MCF 10A (cell line): ENCODE measurements at regions not wholly inside any gene's neighbourhood (a gene's known extent, or its start where the extent isn't known, plus 50 kb on each side); places are given as distances from the start of the nearest gene placed in this dataset.

Source experiments
- BruUV-seq: library from RNA; stranded (reverse); fragments of 400-500 nt; replicated peaks from 2 replicates; lab custom pipeline; 2021; lab: Mats Ljungman, UMichigan
- CTCF ChIA-PET: fragments of 300-600 bp; sonication (Branson Sonifier 250); formaldehyde crosslinking; extraction: SDS; loops from one replicate; lab custom pipeline; 2021; ENCODE audit warnings: antibody characterized with exemption, inconsistent platforms; lab: Yijun Ruan, JAX
- POLR2A ChIA-PET: fragments of 300-600, 350-650 bp; sonication (Branson Sonifier 250); formaldehyde crosslinking; extraction: SDS; loops from one replicate; lab custom pipeline; 2020; ENCODE audit warnings: antibody characterized with exemption, inconsistent platforms; lab: Yijun Ruan, JAX
- DNase-seq: peaks from one replicate; pipeline ENCODE4 v3.0.0-alpha.2; 2018; ENCODE audit not compliant: unreplicated experiment
- H3K27ac Mint-ChIP-seq: one replicate; pipeline ENCODE4 v1.8.0; 2022; ENCODE audit warnings: mild to moderate bottlenecking, low read depth, mixed read lengths; ENCODE audit not compliant: unreplicated experiment
- H3K27me3 Mint-ChIP-seq: one replicate; pipeline ENCODE4 v1.8.0; 2022; ENCODE audit warnings: mixed read lengths; ENCODE audit not compliant: insufficient read depth, unreplicated experiment
- H3K36me3 Mint-ChIP-seq: one replicate; pipeline ENCODE4 v1.8.0; 2022; ENCODE audit warnings: mild to moderate bottlenecking, moderate library complexity, mixed read lengths; ENCODE audit not compliant: insufficient read depth, unreplicated experiment
- H3K4me1 Mint-ChIP-seq: one replicate; pipeline ENCODE4 v1.8.0; 2022; ENCODE audit warnings: mixed read lengths; ENCODE audit not compliant: insufficient read depth, unreplicated experiment
- H3K4me3 Mint-ChIP-seq: one replicate; pipeline ENCODE4 v1.8.0; 2022; ENCODE audit warnings: mild to moderate bottlenecking, moderate library complexity, mixed read lengths; ENCODE audit not compliant: unreplicated experiment
- H3K9me3 Mint-ChIP-seq: one replicate; pipeline ENCODE4 v1.8.0; 2022; ENCODE audit warnings: mixed read lengths; ENCODE audit not compliant: unreplicated experiment
- intact Hi-C: fragments of 100-400 bp; cut with micrococcal nuclease; formaldehyde crosslinking; loops from 2 replicates; pipeline ENCODE4 v1.14.1; 2022
- TF ChIP-seq, protein P1 (sequence below): fragments of 200-600 bp; IDR thresholded peaks from one replicate; pipeline ENCODE4 v1.8.0; 2022; ENCODE audit warnings: antibody characterized with exemption, mild to moderate bottlenecking; ENCODE audit not compliant: unreplicated experiment

DNA sequence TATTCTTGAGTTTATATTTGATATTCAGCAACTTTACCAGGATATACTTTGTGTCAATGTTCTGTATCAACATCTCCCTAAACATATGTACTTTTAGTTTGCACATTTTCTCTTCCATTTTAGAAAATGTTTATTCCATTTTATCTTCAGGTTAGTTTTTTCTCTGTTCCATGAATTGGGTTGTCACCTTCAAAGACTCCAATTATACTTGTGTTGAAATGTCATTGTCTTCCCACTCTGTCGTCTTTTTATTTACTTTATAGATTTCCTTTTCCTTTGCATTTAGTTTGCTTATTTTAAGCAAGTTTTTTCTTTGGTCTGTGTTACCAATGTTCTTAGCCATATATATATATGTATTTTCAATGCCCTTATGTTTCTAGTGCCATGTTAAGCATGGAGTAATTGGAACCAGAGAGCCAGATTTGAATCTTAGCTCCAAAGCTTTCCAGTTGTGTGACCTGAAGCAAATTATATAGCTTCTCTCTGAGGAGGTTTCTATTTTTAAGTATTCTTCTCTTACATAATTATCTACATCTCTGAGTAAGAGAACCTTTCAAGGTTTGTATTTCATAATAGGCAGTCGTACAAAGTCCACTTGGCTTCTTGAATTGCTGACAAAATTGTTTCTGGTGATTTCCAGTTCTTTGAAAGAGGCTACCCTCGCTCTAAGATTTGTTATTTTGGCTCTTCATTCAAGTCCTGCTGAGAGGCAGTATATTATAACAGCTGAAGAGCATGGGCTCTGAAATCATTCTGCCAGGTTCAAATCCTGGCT, 85.8 kb upstream of the DYRK2 start:
- no peaks in the 10 kb centered on the region for H3K36me3 Mint-ChIP-seq
- no peak overlapping the region for H3K27ac Mint-ChIP-seq
- no peak overlapping the region for H3K4me3 Mint-ChIP-seq
- BruUV-seq = no TSS peak
- DNase-seq = no peak
- TF ChIP-seq, protein P1, sequence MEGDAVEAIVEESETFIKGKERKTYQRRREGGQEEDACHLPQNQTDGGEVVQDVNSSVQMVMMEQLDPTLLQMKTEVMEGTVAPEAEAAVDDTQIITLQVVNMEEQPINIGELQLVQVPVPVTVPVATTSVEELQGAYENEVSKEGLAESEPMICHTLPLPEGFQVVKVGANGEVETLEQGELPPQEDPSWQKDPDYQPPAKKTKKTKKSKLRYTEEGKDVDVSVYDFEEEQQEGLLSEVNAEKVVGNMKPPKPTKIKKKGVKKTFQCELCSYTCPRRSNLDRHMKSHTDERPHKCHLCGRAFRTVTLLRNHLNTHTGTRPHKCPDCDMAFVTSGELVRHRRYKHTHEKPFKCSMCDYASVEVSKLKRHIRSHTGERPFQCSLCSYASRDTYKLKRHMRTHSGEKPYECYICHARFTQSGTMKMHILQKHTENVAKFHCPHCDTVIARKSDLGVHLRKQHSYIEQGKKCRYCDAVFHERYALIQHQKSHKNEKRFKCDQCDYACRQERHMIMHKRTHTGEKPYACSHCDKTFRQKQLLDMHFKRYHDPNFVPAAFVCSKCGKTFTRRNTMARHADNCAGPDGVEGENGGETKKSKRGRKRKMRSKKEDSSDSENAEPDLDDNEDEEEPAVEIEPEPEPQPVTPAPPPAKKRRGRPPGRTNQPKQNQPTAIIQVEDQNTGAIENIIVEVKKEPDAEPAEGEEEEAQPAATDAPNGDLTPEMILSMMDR = no peak
- H3K9me3 Mint-ChIP-seq = peaks cover 23% of the 10 kb centered on the region
- H3K27me3 Mint-ChIP-seq = no peaks in the 10 kb centered on the region
- CTCF ChIA-PET = interaction anchor here (0.5 to 0.7 kb wide), 2 partner anchors 227 to 857 kb away, joined by 3 read pairs; no protein-coding TSS in a partner anchor
- no peaks in the 10 kb centered on the region for H3K4me1 Mint-ChIP-seq
- intact Hi-C loops = no loop called here
- POLR2A ChIA-PET = no interaction called here

DNA sequence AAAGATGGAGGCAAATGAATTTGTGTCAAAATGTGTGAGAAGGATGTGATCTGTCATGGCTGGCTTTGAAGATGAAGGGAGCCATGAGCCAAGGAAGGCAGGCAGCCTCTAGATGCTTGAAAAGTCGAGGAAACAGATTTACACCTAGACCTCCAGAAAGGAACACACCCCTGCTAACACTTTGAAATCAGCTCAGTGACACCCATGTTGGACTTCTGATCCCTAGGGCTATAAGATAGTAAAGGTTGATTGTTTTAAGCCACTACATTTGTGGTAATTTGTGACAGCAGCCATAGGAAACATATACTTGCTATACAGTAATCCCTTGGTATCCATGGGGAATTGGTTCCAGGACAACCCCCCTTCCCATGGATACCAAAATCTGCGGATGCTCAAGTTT, 80.5 kb upstream of the DYRK2 start:
- Mint-ChIP-seq H3K36me3 (no peaks in the 10 kb centered on the region), H3K4me1 (no peaks in the 10 kb centered on the region), H3K9me3 (peaks cover 16% of the 10 kb centered on the region), H3K27me3 (no peaks in the 10 kb centered on the region), H3K27ac (no peak overlapping the region), H3K4me3 (no peak overlapping the region)
- intact Hi-C loops = no loop called here
- no peak for DNase-seq
- TF ChIP-seq, protein P1 = no peak
- ChIA-PET POLR2A (interaction anchor here (1.2 kb wide), 1 partner anchor 27 kb away, joined by 5 read pairs; no protein-coding TSS in a partner anchor), CTCF (no interaction called here)
- no TSS peak for BruUV-seq

DNA sequence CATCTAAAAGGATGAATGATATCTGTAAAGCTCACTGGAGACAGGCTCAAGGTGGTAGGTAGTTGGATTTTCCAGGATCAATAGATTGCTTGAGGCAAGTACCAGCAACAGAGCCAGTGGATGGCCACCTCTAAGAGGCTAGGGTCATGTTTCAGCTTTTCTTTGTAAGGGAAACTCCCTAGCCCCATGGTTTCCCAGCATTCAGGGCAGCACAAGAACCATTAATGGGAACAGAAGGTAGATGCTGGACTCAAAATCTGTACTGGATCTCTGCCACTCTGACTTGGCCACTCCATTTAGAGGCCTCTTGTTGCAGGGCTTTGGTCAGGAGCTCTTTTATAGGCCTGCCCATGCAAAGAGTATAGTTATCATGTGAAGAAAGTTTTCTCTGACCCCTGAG, 76.1 kb upstream of the DYRK2 start:
- H3K36me3 Mint-ChIP-seq = no peaks in the 10 kb centered on the region
- ChIA-PET CTCF (interaction anchor here (0.7 kb wide), 1 partner anchor 1290 kb away, joined by 3 read pairs; no protein-coding TSS in a partner anchor), POLR2A (interaction anchor here (0.6 kb wide), 1 partner anchor 45 kb away, joined by 3 read pairs; no protein-coding TSS in a partner anchor)
- H3K9me3 Mint-ChIP-seq = peaks cover 9% of the 10 kb centered on the region
- H3K27me3 Mint-ChIP-seq = no peaks in the 10 kb centered on the region
- intact Hi-C loops = no loop called here
- DNase-seq = no peak
- no TSS peak for BruUV-seq
- no peaks in the 10 kb centered on the region for H3K4me1 Mint-ChIP-seq
- no peak overlapping the region for H3K4me3 Mint-ChIP-seq
- TF ChIP-seq, protein P1 = no peak
- H3K27ac Mint-ChIP-seq = no peak overlapping the region

DNA sequence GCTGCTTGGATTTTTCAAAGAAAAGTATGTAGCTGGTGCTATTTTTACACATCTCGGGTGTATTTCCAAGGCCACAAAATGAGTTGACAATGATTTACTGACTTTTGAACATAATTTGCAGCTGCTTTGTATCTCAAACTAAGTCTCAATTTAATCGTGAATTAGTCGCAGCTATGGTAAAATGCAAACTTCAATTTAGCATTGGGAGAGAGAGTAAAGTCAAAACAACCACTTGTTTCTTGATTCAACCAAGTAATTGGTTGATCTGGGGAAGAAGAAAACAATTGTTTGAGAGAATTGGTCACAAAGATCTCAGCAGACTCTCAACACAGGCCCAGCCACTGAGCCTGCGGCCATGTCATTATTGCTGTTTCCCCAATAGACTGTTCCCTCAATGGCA, 75.0 kb upstream of the DYRK2 start:
- no peaks in the 10 kb centered on the region for H3K4me1 Mint-ChIP-seq
- H3K4me3 Mint-ChIP-seq = no peak overlapping the region
- ChIA-PET POLR2A (no interaction called here), CTCF (no interaction called here)
- no TSS peak for BruUV-seq
- H3K9me3 Mint-ChIP-seq = peaks cover 10% of the 10 kb centered on the region
- H3K27me3 Mint-ChIP-seq = no peaks in the 10 kb centered on the region
- no peak for DNase-seq
- TF ChIP-seq, protein P1 = no peak
- no peak overlapping the region for H3K27ac Mint-ChIP-seq
- intact Hi-C loops = no loop called here
- no peaks in the 10 kb centered on the region for H3K36me3 Mint-ChIP-seq
